ENCODE measurements at regions not wholly inside any gene's neighbourhood (a gene's known extent, or its start where the extent isn't known, plus 50 kb on each side); places are given as distances from the start of the nearest gene placed in this dataset.

GRCh38 chr2:226420646-226421045, 379.0 kb downstream of the IRS1 start:
- no peak for TF ChIP-seq CTCF (CRISPR knock-in tag; IDR thresholded peaks at IDR 0.05)
- no peak for TF ChIP-seq SIN3A (IDR thresholded peaks at IDR 0.05; ENCODE audit: borderline replicate concordance, low read depth, low read length)
- no peak for TF ChIP-seq PTBP1 (IDR thresholded peaks at IDR 0.05; ENCODE audit: low read depth, low read length, poor library complexity, severe bottlenecking)
- no peak for TF ChIP-seq SAFB2 (CRISPR knock-in tag; IDR thresholded peaks at IDR 0.05; ENCODE audit: borderline replicate concordance, low read depth)
- TF ChIP-seq ZBTB8A (CRISPR knock-in tag; IDR thresholded peaks at IDR 0.05; ENCODE audit: borderline replicate concordance, low read depth) = no peak
